Brain pericyte (primary cell): ENCODE measurements at regions not wholly inside any gene's neighbourhood (a gene's known extent, or its start where the extent isn't known, plus 50 kb on each side); places are given as distances from the start of the nearest gene placed in this dataset.

ENCODE experiments used
- DNase-seq: peaks from one replicate; pipeline ENCODE4 v3.0.0-alpha.2; 2012; ENCODE audit warnings: low read depth, low spot score

GRCh38 chr21:28235169-28235895 lies 757.3 kb downstream of the LTN1 start:
- DNase-seq, result no peak

GRCh38 chr21:28234326-28234725 lies 758.4 kb downstream of the LTN1 start:
- DNase-seq, result no peak

- no peak for DNase-seq
Measured at GRCh38 chr21:28233536-28234220, 759.0 kb downstream of the LTN1 start.

GRCh38 chr21:28230559-28230958 lies 762.1 kb downstream of the LTN1 start:
- no peak for DNase-seq

GRCh38 chr21:28229814-28230213 lies 762.9 kb downstream of the LTN1 start:
- DNase-seq, result no peak

GRCh38 chr21:28228636-28228995 lies 764.1 kb downstream of the LTN1 start:
- no peak for DNase-seq

- DNase-seq, result no peak
Measured at GRCh38 chr21:28227881-28228635, 764.6 kb downstream of the LTN1 start.

GRCh38 chr21:28226563-28226962 lies 766.1 kb downstream of the LTN1 start:
- no peak for DNase-seq

- DNase-seq, result no peak
Measured at GRCh38 chr21:28224191-28224726, 768.4 kb downstream of the LTN1 start.

GRCh38 chr21:28221984-28222383 lies 770.7 kb downstream of the LTN1 start:
- no peak for DNase-seq

GRCh38 chr21:28220680-28221079 lies 772.0 kb downstream of the LTN1 start:
- DNase-seq, result no peak

- DNase-seq, result no peak
Measured at GRCh38 chr21:28216976-28217523, 775.6 kb downstream of the LTN1 start.

- no peak for DNase-seq
Measured at GRCh38 chr21:28215214-28215954, 777.3 kb downstream of the LTN1 start.

GRCh38 chr21:28214786-28215185 lies 777.9 kb downstream of the LTN1 start:
- no peak for DNase-seq

- no peak for DNase-seq
Measured at GRCh38 chr21:28213261-28213660, 779.4 kb downstream of the LTN1 start.

- DNase-seq, result no peak
Measured at GRCh38 chr21:28212061-28212460, 780.6 kb downstream of the LTN1 start.

- DNase-seq, result no peak
Measured at GRCh38 chr21:28207436-28208173, 785.1 kb downstream of the LTN1 start.

- DNase-seq, result no peak
Measured at GRCh38 chr21:28200726-28201125, 792.0 kb downstream of the LTN1 start.

- DNase-seq, result no peak
Measured at GRCh38 chr21:28196981-28197380, 795.7 kb downstream of the LTN1 start.

GRCh38 chr21:28193189-28193588 lies 799.5 kb downstream of the LTN1 start:
- no peak for DNase-seq

GRCh38 chr21:28186604-28187003 lies 806.1 kb downstream of the LTN1 start:
- no peak for DNase-seq
